Inflammatory macrophage treated with lipopolysaccharide for 4 hours (primary cell): ENCODE measurements at regions not wholly inside any gene's neighbourhood (a gene's known extent, or its start where the extent isn't known, plus 50 kb on each side); places are given as distances from the start of the nearest gene placed in this dataset.

Experiments
- DNase-seq: peaks from one replicate; pipeline ENCODE4 v3.0.0-alpha.2; 2020

- no peak for DNase-seq
These were observed 239.5 kb downstream of the TGFB2 start for GRCh38 chr1:218584418-218585155.

GRCh38 chr1:218585511-218586184, 240.5 kb downstream of the TGFB2 start:
- no peak for DNase-seq

GRCh38 chr1:218587900-218588299, 242.8 kb downstream of the TGFB2 start:
- DNase-seq, result no peak

- peak; percentile 2 for DNase-seq
These were observed 243.5 kb downstream of the TGFB2 start for GRCh38 chr1:218588540-218589172.

GRCh38 chr1:218589487-218589886, 244.4 kb downstream of the TGFB2 start:
- DNase-seq, result no peak

- no peak for DNase-seq
These were observed 246.8 kb downstream of the TGFB2 start for GRCh38 chr1:218591966-218592365.

- DNase-seq, result no peak
These were observed 247.6 kb downstream of the TGFB2 start for GRCh38 chr1:218592688-218593087.

- DNase-seq, result no peak
These were observed 255.8 kb downstream of the TGFB2 start for GRCh38 chr1:218600968-218601367.

GRCh38 chr1:218604217-218604616, 259.1 kb downstream of the TGFB2 start:
- no peak for DNase-seq

GRCh38 chr1:218611916-218612585, 266.9 kb downstream of the TGFB2 start:
- DNase-seq, result no peak

GRCh38 chr1:218613105-218613504, 268.0 kb downstream of the TGFB2 start:
- DNase-seq, result no peak

- no peak for DNase-seq
These were observed 268.9 kb downstream of the TGFB2 start for GRCh38 chr1:218614031-218614430.

GRCh38 chr1:218616681-218617080, 271.5 kb downstream of the TGFB2 start:
- DNase-seq, result no peak

GRCh38 chr1:218617986-218618385, 272.9 kb downstream of the TGFB2 start:
- no peak for DNase-seq

- no peak for DNase-seq
These were observed 275.8 kb downstream of the TGFB2 start for GRCh38 chr1:218620956-218621355.

- DNase-seq, result no peak
These were observed 278.9 kb downstream of the TGFB2 start for GRCh38 chr1:218624052-218624451.

GRCh38 chr1:218625393-218625792, 280.3 kb downstream of the TGFB2 start:
- DNase-seq, result no peak

GRCh38 chr1:218633238-218633988, 288.3 kb downstream of the TGFB2 start:
- DNase-seq, result no peak

- no peak for DNase-seq
These were observed 289.1 kb downstream of the TGFB2 start for GRCh38 chr1:218634212-218634611.

GRCh38 chr1:218636548-218636947, 291.4 kb downstream of the TGFB2 start:
- DNase-seq, result no peak

GRCh38 chr1:218640173-218640572, 295.0 kb downstream of the TGFB2 start:
- no peak for DNase-seq

- DNase-seq, result no peak
These were observed 297.2 kb downstream of the TGFB2 start for GRCh38 chr1:218642033-218642948.
